CD4-positive, alpha-beta T cell treated with Interleukin-2 at 100 ng/mL for 4 hours (primary cell): ENCODE measurements at regions not wholly inside any gene's neighbourhood (a gene's known extent, or its start where the extent isn't known, plus 50 kb on each side); places are given as distances from the start of the nearest gene placed in this dataset.

Experiments
- DNase-seq: peaks from one replicate; pipeline ENCODE4 v3.0.0-alpha.2; 2020; ENCODE audit warnings: low spot score

DNA sequence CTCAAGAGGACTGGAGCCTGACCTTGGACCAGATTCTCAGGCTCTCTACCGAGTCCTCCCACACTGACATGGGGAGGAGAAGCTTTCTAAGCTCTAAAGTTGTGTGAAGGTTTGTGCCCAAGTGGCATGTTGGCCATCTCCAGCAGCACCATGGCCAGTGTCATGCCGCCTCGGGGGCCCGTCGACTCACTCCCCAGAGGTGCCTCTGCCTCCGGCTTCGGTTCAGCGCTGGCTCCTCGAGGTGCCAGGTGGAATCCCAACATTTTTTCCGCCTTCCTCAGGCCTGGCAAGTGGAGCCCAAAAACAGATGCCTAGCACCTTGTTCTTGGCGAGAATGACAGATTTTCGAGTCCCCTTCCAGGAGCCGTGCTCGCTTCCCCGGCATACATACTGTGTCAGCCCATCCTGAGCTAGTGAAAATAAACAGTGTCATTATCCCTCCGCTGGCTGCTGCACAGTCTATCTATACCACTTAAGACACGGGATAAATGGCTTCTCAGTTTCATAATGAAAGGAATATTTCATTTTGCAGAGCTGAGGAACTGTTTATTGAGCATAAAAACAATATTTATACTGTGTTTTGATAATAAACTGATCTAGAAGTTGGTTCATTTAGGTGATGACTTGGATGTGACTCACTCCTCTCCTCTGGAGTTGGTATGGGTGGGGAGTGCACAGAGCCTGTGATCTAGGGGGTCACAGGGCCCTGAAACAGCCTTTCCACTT lies 328.5 kb upstream of the TLE3 start:
- no peak for DNase-seq

DNA sequence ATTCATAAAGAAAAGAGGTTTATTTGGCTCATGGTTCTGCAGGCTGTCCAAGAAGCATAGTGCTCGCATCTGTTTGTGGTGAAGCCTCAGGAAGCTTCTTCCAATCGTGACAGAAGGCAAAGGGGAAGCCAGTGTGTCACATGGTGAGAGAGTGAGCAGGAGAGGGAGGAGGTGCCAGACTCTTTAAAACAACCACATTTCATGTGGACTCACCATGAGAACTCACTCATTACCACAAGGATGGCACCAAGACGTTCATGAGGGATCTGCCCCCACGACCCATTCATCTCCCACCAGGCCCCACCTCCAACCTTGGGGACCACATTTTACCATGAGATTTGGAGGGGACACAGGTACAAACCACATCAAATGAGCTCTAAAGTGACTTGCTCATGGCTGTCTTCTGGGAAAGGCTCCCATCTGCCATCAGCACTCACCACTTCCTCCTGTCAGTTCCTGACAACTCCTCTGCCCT lies 327.3 kb upstream of the TLE3 start:
- peak; percentile 21 for DNase-seq

DNA sequence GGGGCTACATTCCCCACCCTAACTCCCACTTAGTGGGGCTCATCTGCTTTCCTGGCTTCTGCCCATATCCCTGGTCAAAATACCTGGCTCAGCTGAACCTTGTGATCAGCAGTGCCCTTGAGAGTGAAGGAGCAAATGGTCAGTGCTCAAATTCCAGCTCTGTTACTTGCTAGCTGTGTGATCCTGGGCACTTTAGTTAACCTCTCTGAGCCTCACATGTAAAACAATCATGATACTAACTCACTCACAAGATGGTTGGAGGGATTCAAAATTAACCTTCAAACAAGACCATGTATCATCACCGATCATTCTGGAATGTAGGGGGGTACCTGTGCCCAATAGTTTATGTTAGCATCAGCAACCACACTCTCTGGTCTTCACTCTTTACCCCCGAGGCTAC lies 325.6 kb upstream of the TLE3 start:
- no peak for DNase-seq

DNA sequence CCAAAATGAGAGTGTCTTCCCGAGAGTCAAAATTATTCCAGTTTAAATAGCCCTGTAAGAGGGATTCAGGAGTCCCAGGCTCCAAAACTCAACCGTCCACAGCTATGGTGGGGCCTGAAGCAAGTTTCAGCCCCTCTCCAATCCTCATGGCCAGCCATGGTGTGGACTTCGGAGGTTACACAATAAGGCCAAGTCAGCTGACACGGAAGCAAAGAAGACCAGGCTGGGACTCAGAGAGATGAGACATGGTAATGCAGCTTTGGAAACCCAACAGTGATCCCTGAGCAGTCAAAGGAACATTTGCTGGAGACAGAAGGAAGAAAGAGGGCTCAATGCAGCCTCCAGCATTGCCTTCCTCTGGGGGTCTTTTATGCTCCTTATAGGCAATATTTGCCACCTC lies 324.6 kb upstream of the TLE3 start:
- DNase-seq, result no peak

DNA sequence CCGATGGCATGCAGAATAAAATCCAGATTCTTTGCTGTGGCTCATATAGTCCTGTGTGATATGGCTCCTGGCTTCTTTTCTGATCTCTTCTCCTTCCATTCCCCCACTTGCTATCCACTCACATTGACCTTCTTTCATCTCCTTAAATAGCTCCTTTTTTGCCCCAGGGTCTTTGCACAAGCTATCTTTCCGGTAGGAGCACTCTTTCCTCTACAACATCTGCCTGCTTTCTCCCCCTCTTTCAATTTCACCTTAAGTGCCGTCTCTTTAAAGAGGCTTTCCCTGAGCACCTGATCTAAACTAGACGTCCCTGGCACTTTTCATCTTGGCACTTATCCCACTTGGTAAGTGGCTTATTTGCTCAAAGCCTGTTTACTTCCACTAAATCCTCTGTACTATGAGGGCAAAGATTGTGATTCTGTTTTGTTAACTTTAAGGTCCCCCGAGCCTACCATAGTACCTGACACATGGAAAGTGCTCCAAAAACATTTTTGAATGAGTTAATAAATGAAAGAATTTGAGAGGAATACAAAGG lies 323.3 kb upstream of the TLE3 start:
- DNase-seq, result no peak

DNA sequence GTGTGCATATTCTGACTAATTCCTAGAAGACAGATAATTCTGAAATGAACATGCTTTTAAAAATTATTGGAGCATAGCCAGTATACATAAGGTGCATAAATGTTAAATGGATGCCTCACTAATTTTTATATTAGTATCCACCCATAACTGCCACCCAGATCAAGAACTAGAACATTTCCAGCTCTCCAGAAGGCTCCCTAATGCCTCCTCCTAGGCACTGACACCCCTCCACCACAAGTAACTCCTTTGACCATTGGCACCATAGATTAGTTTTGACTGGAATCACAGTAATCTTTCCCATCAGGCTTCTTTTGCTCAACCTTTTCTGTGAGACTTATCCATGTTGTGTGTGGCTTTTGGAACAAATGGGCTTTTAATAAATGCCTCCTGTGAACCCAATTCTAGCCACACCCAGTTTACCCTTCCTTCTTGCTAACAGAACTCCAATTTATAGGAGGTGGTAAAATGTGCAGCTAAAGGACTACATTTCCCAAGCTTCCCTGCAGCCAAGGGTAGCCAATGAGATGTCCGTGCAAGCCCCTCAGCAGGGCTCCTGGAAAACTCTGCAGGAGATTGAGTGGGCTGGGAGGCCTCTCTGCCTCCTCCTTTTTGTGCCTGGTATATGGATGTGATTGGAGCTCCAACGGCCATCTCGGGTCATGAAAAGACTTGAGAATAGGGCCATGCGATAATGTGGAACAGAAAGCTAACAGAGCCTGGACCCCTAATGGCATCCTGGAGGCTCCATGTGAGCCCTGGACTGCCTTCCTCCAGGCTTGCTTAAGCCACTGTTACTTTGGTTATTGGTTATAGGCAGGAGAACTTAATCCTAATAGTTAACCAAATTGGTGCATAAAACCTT lies 322.6 kb upstream of the TLE3 start:
- no peak for DNase-seq

DNA sequence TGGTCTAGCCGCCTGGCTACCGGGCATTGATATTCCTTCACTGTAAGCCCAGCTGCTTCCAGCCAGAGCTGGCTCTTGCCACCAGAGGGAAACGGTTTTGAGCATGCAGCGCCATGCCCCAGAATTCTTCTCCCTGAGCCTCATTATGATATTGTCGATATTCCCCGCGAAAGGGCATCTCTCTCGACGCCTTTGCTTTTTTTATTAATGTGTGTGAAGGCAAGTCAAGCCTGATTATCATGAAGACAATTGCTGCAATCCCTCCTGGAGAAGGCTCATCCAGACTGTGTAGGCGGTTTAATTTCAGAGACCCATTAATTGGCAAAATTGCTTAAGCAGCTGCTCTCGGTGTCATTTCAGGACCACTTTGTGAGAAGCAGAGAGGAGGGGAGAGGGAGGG lies 321.2 kb upstream of the TLE3 start:
- no peak for DNase-seq

DNA sequence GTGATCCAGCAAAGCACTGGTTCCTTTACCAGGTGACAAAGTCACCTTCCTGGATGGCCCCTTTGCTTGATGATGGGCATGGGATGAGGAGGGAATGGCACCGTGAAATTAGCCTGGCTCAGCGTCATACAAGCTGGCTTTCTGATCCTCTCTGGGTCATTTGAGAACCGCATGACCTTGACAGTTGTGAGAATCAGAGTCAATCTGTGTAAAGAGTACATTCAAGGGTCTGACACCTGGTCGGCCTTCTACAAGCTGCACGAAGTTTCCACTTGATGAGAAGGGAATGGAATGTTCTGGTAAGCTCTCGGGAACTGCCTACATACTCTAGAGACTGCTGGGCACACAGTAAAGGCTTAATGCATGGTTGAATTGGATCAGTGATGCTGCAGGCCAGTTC lies 319.8 kb upstream of the TLE3 start:
- DNase-seq, result no peak

DNA sequence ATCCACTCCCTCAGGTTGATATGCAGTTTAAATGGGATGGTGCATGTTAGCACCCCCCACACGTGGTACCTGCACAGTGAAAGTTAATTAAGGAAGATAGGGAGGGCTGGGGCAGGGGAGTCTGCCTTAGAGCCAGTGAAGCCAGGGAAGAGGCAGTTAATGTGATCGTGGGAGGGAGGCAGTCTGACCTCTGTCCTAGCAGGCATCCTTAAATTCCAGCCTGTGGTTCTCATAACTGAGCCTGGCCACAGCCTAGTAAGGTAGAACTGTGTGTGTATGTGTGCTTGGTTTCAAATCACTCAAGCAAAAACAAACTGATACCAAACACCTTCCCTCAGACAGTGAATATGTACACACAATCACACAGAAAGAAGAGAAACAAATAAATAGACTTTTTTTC lies 319.1 kb upstream of the TLE3 start:
- DNase-seq, result no peak

DNA sequence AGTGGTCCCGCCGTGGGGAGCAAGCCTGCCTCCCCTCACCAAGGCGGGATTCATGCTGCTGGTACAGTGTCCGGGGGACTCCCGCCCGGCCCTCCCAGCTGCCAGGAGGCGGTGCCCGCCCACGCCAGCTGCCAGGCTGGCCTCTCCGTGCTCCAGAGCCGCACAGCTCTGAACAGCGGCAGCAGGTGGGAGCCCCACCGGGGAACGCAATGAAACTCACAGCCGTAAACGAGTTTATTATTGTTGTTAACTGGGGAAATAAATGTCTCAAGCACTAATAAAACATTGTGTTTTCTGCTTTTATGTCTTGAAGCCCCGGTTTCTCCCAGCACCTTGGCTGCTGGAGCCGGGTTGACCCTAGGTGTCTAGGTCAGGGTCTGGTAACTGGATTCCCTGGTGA lies 317.7 kb upstream of the TLE3 start:
- DNase-seq, result no peak

DNA sequence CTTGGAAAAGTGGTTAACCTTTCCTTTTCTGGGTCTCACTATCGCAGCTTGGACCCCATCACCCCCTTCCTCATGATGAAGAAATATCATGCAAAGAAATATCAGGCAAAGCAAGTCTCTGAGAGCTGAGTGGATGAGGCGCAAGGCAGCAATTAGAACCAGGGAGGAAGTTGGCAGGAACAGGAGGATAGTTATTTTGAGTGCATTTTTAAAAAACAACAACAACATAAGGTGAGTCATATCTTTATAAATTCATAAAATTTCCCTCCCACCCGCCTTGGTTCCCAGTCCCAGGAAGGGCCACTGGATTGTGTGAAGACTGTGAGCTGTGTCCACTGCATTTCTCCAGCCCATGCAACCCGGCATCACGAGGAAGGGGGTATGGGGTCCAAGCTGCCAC lies 316.9 kb upstream of the TLE3 start:
- no peak for DNase-seq

DNA sequence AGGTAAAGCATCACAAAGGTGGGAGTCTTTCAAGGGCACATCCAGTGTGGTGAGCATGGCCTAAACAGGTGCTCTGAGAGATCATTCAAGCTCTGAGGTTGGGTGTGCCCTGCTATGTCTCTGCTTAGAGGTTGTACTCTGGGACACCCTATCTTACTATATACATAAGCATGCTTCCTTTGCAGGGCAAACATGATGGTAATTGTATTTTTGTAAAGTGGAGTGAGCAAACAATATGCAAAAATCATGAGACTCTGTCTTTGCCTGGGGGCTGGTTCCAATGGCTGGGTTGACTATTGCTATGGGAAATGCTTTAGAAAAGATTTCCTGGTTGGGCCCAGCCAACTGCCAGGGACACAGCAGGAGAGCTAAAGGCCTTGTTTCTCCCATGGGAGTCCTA lies 315.1 kb upstream of the TLE3 start:
- no peak for DNase-seq

DNA sequence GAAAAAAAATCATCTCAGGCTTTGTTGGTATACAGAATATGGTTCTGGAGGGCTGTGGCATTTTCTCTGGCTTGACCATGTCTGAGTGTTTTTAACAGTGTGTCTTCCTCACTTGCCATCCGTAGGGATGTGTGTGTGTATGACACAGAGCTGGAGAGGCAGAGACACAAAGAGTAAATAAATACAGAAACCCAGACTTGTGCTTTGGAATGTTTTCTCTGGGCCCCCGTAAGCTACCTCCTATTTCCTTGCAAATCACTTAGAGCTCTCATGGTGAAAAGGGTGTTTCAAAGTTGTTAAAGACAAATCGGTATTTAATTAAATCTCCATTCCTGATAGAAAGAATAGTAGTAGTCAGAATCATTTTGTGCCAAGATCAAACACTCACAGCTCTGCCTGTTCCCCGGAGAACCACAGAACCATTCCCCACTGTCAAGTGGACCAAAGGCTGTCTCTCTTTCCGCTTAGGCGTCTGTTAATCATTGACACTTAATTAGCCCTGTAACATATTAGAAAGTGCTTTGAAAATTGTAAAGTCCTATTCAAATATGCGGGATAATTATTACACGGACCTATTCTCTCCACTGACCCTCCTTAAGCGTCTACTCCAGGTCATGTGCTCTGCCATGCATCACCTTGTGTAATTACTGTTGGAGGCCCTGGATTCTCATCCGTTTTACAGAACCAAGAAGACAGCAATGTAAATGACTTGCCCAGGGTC lies 313.6 kb upstream of the TLE3 start:
- DNase-seq, result no peak

DNA sequence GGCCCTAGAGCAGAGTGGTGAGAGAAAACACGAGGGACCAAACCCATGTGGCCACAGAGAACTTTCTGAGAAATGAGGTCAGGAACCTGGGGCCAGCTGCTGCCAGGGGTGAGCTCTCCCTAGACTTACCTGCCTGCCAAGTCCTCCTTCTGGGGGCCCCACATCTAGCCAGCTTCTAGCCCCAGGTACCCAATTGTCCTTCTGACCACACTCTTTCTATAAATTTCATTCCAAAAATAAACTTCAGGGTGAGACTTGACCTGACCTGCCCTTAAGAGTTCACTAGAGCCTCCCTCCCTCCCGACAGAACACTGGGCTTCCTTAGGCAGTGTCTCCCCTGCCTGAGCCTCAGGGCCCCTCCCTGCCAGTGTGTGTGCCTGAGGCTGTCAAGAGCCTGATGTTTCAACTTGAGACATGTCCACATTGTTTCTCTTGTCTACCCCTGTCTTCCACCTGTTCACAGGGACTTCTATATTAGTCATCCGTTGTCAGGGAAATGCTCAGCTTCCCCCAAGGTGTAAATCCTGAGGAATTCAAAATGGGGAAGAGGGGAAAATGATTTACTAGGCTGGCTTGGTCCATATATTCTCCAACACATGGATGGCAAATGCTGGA lies 312.8 kb upstream of the TLE3 start:
- no peak for DNase-seq

DNA sequence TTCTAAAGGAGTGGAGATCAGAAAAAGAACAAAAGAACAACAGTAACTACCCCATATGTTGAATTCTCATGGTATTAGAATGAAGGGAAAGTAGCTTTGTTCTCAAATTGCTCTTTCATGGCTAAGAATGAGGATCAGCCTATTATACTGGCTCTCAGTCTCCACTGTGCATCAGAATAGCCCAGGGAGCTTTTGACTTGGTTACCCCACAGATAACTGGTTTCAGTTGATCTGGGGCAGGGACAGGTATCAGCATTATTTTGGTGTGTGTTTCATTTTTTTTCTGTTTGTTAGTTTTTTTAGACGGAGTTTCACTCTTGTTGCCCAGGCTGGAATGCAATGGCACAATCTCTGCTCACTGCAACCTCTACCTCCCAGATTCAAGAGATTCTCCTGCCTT lies 311.7 kb upstream of the TLE3 start:
- no peak for DNase-seq

DNA sequence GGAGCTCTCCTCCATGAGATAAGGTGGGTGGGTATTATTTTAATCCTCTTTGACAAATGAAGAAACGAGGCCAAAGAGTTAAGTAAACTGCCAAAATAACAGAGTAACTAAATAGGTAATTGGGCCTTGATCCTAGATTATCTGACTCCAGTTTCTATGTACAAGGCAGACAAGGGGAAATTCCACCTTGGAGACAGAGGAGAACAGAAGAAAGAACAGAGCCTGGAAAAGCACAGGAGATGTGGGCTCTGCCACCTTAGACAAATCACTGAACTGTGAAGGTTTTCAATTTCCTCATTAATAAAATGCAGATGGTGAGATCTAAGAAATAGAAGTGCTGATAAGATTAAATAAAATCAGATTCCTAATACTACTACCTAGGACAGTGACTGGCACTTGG lies 310.2 kb upstream of the TLE3 start:
- DNase-seq, result no peak

DNA sequence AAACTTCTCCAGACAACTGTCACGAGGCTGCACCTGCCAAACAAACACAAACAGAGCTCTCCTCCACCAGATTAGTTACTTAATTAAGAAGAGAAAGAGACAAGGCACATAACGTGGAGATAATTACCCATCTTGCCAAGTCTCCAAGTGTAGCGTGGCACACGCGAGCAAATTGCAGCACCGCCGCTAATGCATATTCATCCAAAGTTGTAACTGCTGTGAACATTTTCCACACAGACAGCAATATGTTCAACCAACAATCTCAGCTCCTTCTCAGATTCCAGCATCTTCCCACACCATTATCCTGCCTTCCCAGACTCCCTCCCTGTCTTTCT lies 309.6 kb upstream of the TLE3 start:
- no peak for DNase-seq

DNA sequence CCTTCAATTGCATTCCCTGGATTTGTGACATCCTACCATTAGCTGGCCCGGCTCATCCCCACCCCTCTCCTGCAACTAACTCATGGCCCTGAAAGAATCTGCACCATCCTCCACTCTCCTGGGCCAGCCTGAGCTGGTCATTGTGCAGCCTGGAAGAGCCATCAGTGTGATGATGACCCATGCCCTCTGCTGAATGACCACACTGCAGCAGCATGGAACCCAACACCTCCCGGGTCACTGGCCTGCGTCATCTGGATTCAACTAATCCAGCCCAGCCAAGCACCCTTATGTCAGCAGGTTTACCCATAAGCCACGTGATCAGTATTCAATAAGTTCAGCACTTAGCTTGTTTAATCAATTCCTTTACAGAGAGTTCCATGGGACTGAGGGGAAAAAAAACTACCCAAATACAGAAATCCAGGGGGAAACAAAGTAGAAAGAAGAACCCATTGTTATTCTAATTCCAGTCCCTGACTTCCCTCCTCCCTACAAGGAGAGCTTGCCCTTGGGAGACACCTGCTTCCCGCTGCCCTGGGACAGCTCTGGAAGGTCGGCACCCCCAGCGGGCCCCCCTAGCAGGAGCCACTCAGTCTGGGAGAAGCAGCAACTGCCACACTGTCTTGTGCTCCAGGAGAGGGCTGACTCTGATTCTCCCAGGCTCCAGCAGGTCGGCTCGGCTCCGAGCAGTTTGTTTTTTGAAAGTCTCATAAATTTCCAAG lies 309.1 kb upstream of the TLE3 start:
- no peak for DNase-seq

DNA sequence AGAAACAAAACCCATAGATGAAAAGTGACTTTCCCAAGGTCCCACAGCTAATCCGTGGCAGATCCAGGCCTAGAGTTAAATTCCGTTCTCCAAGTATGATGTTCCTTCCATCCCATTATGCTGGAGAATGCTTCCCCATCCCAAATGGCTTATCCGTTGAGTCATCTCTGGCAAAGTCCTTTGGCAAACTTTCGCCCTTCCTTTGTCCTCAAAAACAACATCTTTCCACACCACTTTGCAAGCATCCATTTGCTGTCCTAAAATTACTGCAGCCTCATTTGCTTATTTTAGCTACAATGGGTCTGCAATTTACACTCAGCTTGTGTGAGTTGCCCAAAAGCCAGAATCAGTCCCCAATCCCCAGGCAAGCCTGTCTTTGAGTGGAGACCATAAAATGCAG lies 304.0 kb upstream of the TLE3 start:
- DNase-seq, result no peak

DNA sequence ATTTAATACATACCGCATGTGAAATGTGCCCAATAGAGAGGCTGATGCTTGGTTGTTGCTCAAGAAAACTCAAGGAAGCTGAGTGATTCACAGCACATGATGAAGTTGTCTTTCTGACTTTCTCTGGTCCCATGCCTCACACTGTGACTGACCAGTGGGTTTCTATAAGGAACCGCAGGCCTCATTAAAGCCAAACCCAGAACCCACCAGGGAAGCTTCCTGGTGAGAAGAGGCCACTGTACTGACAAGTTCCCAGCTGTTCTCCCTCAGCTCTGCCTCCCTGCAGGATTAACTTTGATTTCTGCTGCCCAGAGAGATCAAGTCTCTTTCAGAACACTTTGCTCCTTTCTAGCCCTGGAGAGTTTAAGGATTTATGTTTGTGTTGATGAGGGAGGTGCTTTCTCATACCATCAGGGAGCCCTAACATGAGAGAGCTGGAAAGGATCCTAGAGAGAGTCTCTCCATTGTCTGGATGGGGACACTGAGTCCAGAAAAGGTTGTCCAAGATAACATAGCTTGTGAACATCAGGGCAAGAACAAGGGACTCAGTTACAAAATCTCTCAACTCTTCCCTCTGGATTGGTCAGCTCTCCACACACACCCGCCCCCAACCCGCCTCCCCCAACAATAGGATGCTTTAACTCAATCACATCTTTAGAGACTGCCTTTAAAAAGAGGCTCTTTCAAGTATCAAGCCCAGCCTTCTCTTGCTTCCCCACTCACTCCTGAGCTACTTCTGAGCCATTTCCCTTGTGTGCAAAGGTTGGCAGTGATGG lies 303.2 kb upstream of the TLE3 start:
- no peak for DNase-seq

DNA sequence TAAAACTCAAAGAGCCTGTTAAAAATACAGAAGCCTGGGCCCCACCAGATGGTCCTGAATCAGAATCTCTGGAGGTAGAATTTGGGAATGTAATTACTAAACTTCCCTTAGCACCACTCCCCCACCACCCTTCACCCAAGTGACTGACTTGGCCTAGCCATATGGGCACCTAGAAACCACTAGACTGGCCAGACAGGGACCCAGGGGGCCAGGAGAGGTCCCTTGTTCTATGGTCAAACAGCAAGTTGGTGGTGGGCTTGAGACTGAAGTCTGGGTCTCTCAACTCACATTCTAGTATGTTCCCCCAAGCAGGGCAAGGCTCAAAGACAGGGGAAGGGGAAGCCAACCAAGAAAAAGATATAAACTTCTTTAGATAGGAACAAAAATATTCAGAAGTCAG lies 301.5 kb upstream of the TLE3 start:
- no peak for DNase-seq
